Type B pancreatic cell (in vitro differentiated cells): ENCODE measurements at regions not wholly inside any gene's neighbourhood (a gene's known extent, or its start where the extent isn't known, plus 50 kb on each side); places are given as distances from the start of the nearest gene placed in this dataset.

ENCODE experiments used
- DNase-seq: peaks from one replicate; pipeline ENCODE4 v3.0.0; 2021; ENCODE audit warnings: mixed read lengths; ENCODE audit not compliant: unreplicated experiment; ENCODE audit errors: extremely low spot score
- H3K27ac Mint-ChIP-seq: 2 replicates; pipeline ENCODE4 v1.8.0; 2021; ENCODE audit warnings: mild to moderate bottlenecking, mixed read lengths
- H3K27me3 Mint-ChIP-seq: 2 replicates; pipeline ENCODE4 v1.8.0; 2021; ENCODE audit warnings: mixed read lengths
- H3K36me3 Mint-ChIP-seq: 2 replicates; pipeline ENCODE4 v1.8.0; 2021; ENCODE audit warnings: mixed read lengths
- H3K4me1 Mint-ChIP-seq: one replicate; pipeline ENCODE4 v1.8.0; 2021; ENCODE audit warnings: mixed read lengths; ENCODE audit not compliant: unreplicated experiment
- H3K4me3 Mint-ChIP-seq: 2 replicates; pipeline ENCODE4 v1.8.0; 2021; ENCODE audit warnings: mild to moderate bottlenecking, mixed read lengths
- H3K9me3 Mint-ChIP-seq: 2 replicates; pipeline ENCODE4 v1.8.0; 2021; ENCODE audit warnings: mixed read lengths
- CTCF ChIP-seq: fragments of 200-600 bp; sonication (generic); conservative IDR thresholded peaks from 2 replicates; pipeline ENCODE4 v1.5.0; 2021; ENCODE audit warnings: antibody characterized with exemption, mild to moderate bottlenecking

GRCh38 chr16:86683441-86684194 is 105.3 kb downstream of the FOXL1 start:
- peaks cover 10% of the 10 kb centered on the region for H3K9me3 Mint-ChIP-seq

GRCh38 chr16:86685076-86685475 is 106.7 kb downstream of the FOXL1 start:
- Mint-ChIP-seq H3K27me3 (peaks cover 26% of the 10 kb centered on the region), H3K36me3 (no peaks in the 10 kb centered on the region), H3K4me3 (no peak overlapping the region), H3K9me3 (peaks cover 4% of the 10 kb centered on the region), H3K4me1 (peaks cover 6% of the 10 kb centered on the region), H3K27ac (no peak overlapping the region)
- DNase-seq: no peak
- no peak for TF ChIP-seq CTCF

More at GRCh38 chr16:86683441-86684194, 105.3 kb downstream of the FOXL1 start:
- peaks cover 24% of the 10 kb centered on the region for H3K27me3 Mint-ChIP-seq
- H3K4me3 Mint-ChIP-seq: no peak overlapping the region
- H3K27ac Mint-ChIP-seq: no peak overlapping the region
- DNase-seq: no peak
- H3K36me3 Mint-ChIP-seq: peaks cover 3% of the 10 kb centered on the region
- peaks cover 12% of the 10 kb centered on the region for H3K4me1 Mint-ChIP-seq
- no peak for TF ChIP-seq CTCF

- TF ChIP-seq CTCF: no peak
- Mint-ChIP-seq H3K27me3 (peaks cover 38% of the 10 kb centered on the region), H3K36me3 (no peaks in the 10 kb centered on the region), H3K4me1 (peaks cover 11% of the 10 kb centered on the region), H3K27ac (no peak overlapping the region), H3K9me3 (peaks cover 4% of the 10 kb centered on the region), H3K4me3 (no peak overlapping the region)
- no peak for DNase-seq
Observed at GRCh38 chr16:86690970-86691369, 112.6 kb downstream of the FOXL1 start.

GRCh38 chr16:86692426-86692825 is 114.1 kb downstream of the FOXL1 start:
- no peak overlapping the region for H3K4me3 Mint-ChIP-seq
- peaks cover 41% of the 10 kb centered on the region for H3K27me3 Mint-ChIP-seq
- H3K9me3 Mint-ChIP-seq: no peaks in the 10 kb centered on the region
- TF ChIP-seq CTCF: no peak
- H3K4me1 Mint-ChIP-seq: peaks cover 11% of the 10 kb centered on the region
- H3K36me3 Mint-ChIP-seq: no peaks in the 10 kb centered on the region
- DNase-seq: no peak
- no peak overlapping the region for H3K27ac Mint-ChIP-seq

- Mint-ChIP-seq H3K4me1 (peaks cover 11% of the 10 kb centered on the region), H3K4me3 (no peak overlapping the region), H3K27me3 (peaks cover 44% of the 10 kb centered on the region), H3K36me3 (no peaks in the 10 kb centered on the region), H3K9me3 (no peaks in the 10 kb centered on the region), H3K27ac (no peak overlapping the region)
- DNase-seq: no peak
- no peak for TF ChIP-seq CTCF
Observed at GRCh38 chr16:86693033-86693432, 114.7 kb downstream of the FOXL1 start.
